Sigmoid colon (tissue), 4 donors: ENCODE measurements at regions not wholly inside any gene's neighbourhood (a gene's known extent, or its start where the extent isn't known, plus 50 kb on each side); places are given as distances from the start of the nearest gene placed in this dataset.

Experiments
- CTCF ChIP-seq, 4 experiments: fragments of 450-650 bp in 3 of 4; fragments of 200-600 bp in 1 of 4; IDR thresholded peaks; one replicate each; pipeline ENCODE4 v1.5.1; 2016 to 2019; ENCODE audit warnings: antibody characterized with exemption in 4 of 4, mild to moderate bottlenecking in 3 of 4, moderate library complexity in 2 of 4
- EP300 ChIP-seq, 4 donors: sonication (generic); formaldehyde crosslinking; IDR thresholded peaks; one replicate each; pipeline ENCODE4 v1.6.1; 2017; ENCODE audit warnings: antibody characterized with exemption in 4 of 4
- POLR2A ChIP-seq, 2 donors: fragments of 450-650 bp; IDR thresholded peaks; one replicate each; pipeline ENCODE4 v1.6.1; 2016; ENCODE audit warnings: antibody characterized with exemption in 2 of 2, mild to moderate bottlenecking in 2 of 2, moderate library complexity in 2 of 2
- POLR2AphosphoS5 ChIP-seq, 4 donors: sonication (generic); formaldehyde crosslinking; IDR thresholded peaks; one replicate each; pipeline ENCODE4 v1.6.1; 2017; ENCODE audit warnings: antibody characterized with exemption in 4 of 4

DNA sequence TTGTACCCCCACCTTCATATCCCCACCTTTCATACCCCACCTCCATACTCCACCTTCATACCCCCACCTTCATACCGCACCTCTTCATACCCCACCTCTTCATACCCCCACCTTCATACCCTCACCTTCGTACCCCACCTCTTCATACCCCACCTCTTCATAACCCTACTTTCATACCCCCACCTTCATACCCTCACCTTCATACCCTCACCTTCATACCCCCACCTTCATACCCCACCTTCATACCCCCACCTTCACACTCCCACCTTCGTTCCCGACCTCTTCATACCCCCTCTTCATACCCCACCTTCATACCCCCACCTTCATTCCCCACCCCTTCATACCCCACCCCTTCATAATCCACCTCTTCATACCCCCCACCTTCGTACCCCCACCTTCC lies 92.9 kb upstream of the NAA20 start:
- TF ChIP-seq POLR2A (IDR thresholded peaks at IDR 0.05), result no peak
- no peak for TF ChIP-seq CTCF (IDR thresholded peaks at IDR 0.05)
- no peak for TF ChIP-seq POLR2AphosphoS5 (IDR thresholded peaks at IDR 0.05)
- TF ChIP-seq EP300 (IDR thresholded peaks at IDR 0.05), result no peak
